HTR-8/SVneo (cell line): ENCODE measurements at regions not wholly inside any gene's neighbourhood (a gene's known extent, or its start where the extent isn't known, plus 50 kb on each side); places are given as distances from the start of the nearest gene placed in this dataset.

ENCODE experiments used
- DNase-seq: peaks from one replicate; pipeline ENCODE4 v3.0.0; 2011; ENCODE audit warnings: low spot score, mixed read lengths; ENCODE audit not compliant: insufficient read length
- FAIRE-seq: peaks from 2 replicates; lab custom pipeline; 2011; peaks lifted over from hg19 to GRCh38; lab: Jason Lieb, UNC

- no peak for DNase-seq
- FAIRE-seq = no peak
These were observed 1199.2 kb downstream of the SORCS3 start for GRCh38 chr10:105840288-105840770.

- FAIRE-seq (no peak), DNase-seq (no peak)
These were observed 1197.3 kb downstream of the SORCS3 start for GRCh38 chr10:105838392-105838791.

- no peak for FAIRE-seq
- no peak for DNase-seq
These were observed 1196.9 kb downstream of the SORCS3 start for GRCh38 chr10:105837951-105838350.

- DNase-seq (no peak), FAIRE-seq (no peak)
These were observed 1193.4 kb downstream of the SORCS3 start for GRCh38 chr10:105834261-105835059.

- no peak for DNase-seq
- no peak for FAIRE-seq
These were observed 1186.0 kb downstream of the SORCS3 start for GRCh38 chr10:105827133-105827532.

GRCh38 chr10:105807935-105808587, 1167.0 kb downstream of the SORCS3 start:
- FAIRE-seq (no peak), DNase-seq (no peak)

GRCh38 chr10:105803206-105803605, 1162.1 kb downstream of the SORCS3 start:
- DNase-seq = no peak
- no peak for FAIRE-seq

- FAIRE-seq (no peak), DNase-seq (no peak)
These were observed 1159.6 kb downstream of the SORCS3 start for GRCh38 chr10:105800641-105801040.

- FAIRE-seq = no peak
- DNase-seq = no peak
These were observed 1157.3 kb downstream of the SORCS3 start for GRCh38 chr10:105798328-105798889.

GRCh38 chr10:105797234-105797890, 1156.3 kb downstream of the SORCS3 start:
- DNase-seq = no peak
- no peak for FAIRE-seq

GRCh38 chr10:105793071-105793470, 1152.0 kb downstream of the SORCS3 start:
- DNase-seq = no peak
- no peak for FAIRE-seq

GRCh38 chr10:105785721-105786120, 1144.6 kb downstream of the SORCS3 start:
- DNase-seq (no peak), FAIRE-seq (no peak)

GRCh38 chr10:105783936-105784483, 1142.9 kb downstream of the SORCS3 start:
- no peak for FAIRE-seq
- no peak for DNase-seq

- no peak for DNase-seq
- FAIRE-seq = no peak
These were observed 1133.8 kb downstream of the SORCS3 start for GRCh38 chr10:105774881-105775280.

- FAIRE-seq = no peak
- no peak for DNase-seq
These were observed 1133.3 kb downstream of the SORCS3 start for GRCh38 chr10:105774351-105774750.

GRCh38 chr10:105770524-105771212, 1129.6 kb downstream of the SORCS3 start:
- FAIRE-seq = no peak
- no peak for DNase-seq

GRCh38 chr10:105769248-105770184, 1128.4 kb downstream of the SORCS3 start:
- DNase-seq = no peak
- FAIRE-seq = no peak

GRCh38 chr10:105763611-105764010, 1122.5 kb downstream of the SORCS3 start:
- no peak for DNase-seq

More at GRCh38 chr10:105763611-105764010, 1122.5 kb downstream of the SORCS3 start:
- no peak for FAIRE-seq
